Right lobe of liver (tissue), 6 donors: ENCODE measurements at regions not wholly inside any gene's neighbourhood (a gene's known extent, or its start where the extent isn't known, plus 50 kb on each side); places are given as distances from the start of the nearest gene placed in this dataset.

Source experiments
- ATAC-seq, 4 donors: fragments of 200-7000 bp; cut with Tn5 transposase; one replicate each; pipeline ENCODE4 v1.9.1; 2020; ENCODE audit warnings: mild to moderate bottlenecking in 4 of 4, moderate library complexity in 4 of 4
- DNase-seq, 3 donors: peaks; one replicate each; pipeline ENCODE4 v3.0.0-alpha.2; 2020
- H3K27ac ChIP-seq, 3 donors: fragments of 200-600 bp; one replicate each; pipeline ENCODE4 v1.8.0; 2022
- H3K27me3 ChIP-seq, 2 donors: fragments of 200-600 bp; one replicate each; pipeline ENCODE4 v1.8.0; 2022
- H3K36me3 ChIP-seq, 4 donors: fragments of 200-600 bp; sonication (generic) in 1 of 4; one replicate each; pipeline versions ENCODE4 v1.5.1 to v1.8.0; 2017 to 2022; ENCODE audit warnings: control low read depth in 1 of 4
- H3K4me1 ChIP-seq, 4 donors: fragments of 200-600 bp; sonication (generic) in 1 of 4; one replicate each; pipeline versions ENCODE4 v1.5.1 to v1.8.0; 2017 to 2022; ENCODE audit warnings: control low read depth in 1 of 4
- H3K4me3 ChIP-seq, 3 donors: fragments of 200-600 bp; one replicate each; pipeline ENCODE4 v1.8.0; 2022
- H3K9me3 ChIP-seq, 4 donors: fragments of 200-600 bp; sonication (generic) in 1 of 4; one replicate each; pipeline versions ENCODE4 v1.5.1 to v1.8.0; 2017 to 2022; ENCODE audit warnings: control low read depth in 1 of 4
- POLR2A ChIP-seq: fragments of 450-650 bp; IDR thresholded peaks from one replicate; pipeline ENCODE4 v1.6.1; 2017; ENCODE audit warnings: antibody characterized with exemption, mild to moderate bottlenecking
- WGBS: methylation state at CpG from one replicate; pipeline ENCODE4 v1.1.6; 2018; ENCODE audit warnings: low coverage, low lambda C conversion rate; ENCODE audit not compliant: insufficient coverage; ENCODE audit errors: missing lambda C conversion rate; 5-methylcytosine and 5-hydroxymethylcytosine counted together
- intact Hi-C, 2 donors: fragments of 100-400 bp; cut with DNase I; formaldehyde crosslinking; loops; one replicate each; pipeline versions ENCODE4 v1.11.2 to v1.14.1; 2022
- TF ChIP-seq, protein P1 (sequence below), 4 donors: fragments of 200-600 bp in 3 of 4; fragments of 450-650 bp in 1 of 4; IDR thresholded peaks; one replicate each; pipeline versions ENCODE4 v1.5.1 to v1.8.0; 2016 to 2022; ENCODE audit warnings: antibody characterized with exemption in 4 of 4, mild to moderate bottlenecking in 2 of 4
- donor health status: DM: no; HTN: yes; CAD: no.
- donor health status: DM: no; HTN: no; CAD: no.
- donor health status: DM: no; HTN: no; CAD: no.
- donor health status: DM: no; HTN: yes; CAD: no.
- donor health status: DM: no; HTN: yes; CAD: no.

DNA sequence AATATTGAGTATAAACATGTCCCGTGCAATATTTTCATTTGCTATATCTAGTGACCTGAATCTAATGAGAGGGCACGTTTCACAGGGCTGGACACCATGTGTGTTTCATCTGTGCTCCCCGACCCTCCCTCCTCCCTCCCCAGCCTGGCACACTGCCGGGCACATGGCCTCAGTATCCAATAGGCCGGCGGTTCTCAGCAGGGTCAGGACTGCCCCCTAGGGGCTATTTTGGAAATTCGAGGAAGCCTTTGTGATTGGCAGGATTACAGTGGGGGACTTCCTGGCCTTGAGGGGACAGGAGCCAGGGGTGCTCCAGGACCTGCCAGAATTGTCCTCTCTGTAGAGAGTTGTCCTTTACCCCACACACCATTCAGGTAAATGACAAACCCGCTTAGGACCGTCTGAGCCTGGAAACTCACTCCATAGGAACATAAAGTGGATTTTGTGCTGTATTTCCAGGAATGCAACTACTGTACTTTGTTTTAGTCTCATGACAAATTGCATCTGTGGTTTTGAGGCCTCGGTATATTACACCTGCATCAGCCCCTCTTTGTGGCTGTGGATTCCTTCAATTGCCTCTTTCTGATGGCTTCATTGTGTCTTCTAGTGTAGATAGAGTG, 109.5 kb upstream of the SIM2 start:
- 19% methylated on average over 6 of the region's 10 CpGs for WGBS
- H3K4me1 ChIP-seq, result no peaks in the 10 kb centered on the region
- H3K9me3 ChIP-seq, result no peaks in the 10 kb centered on the region
- H3K4me3 ChIP-seq, result no peak overlapping the region
- H3K27ac ChIP-seq, result no peak overlapping the region
- intact Hi-C loops, result loop anchor here (5.0 kb wide), 2 partner anchors 82 to 167 kb away; no protein-coding TSS in a partner anchor
- TF ChIP-seq POLR2A, result no peak
- TF ChIP-seq, protein P1, sequence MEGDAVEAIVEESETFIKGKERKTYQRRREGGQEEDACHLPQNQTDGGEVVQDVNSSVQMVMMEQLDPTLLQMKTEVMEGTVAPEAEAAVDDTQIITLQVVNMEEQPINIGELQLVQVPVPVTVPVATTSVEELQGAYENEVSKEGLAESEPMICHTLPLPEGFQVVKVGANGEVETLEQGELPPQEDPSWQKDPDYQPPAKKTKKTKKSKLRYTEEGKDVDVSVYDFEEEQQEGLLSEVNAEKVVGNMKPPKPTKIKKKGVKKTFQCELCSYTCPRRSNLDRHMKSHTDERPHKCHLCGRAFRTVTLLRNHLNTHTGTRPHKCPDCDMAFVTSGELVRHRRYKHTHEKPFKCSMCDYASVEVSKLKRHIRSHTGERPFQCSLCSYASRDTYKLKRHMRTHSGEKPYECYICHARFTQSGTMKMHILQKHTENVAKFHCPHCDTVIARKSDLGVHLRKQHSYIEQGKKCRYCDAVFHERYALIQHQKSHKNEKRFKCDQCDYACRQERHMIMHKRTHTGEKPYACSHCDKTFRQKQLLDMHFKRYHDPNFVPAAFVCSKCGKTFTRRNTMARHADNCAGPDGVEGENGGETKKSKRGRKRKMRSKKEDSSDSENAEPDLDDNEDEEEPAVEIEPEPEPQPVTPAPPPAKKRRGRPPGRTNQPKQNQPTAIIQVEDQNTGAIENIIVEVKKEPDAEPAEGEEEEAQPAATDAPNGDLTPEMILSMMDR (IDR thresholded peaks at IDR 0.05), result peak; percentile 66 to 77 (median 70)
- ATAC-seq (peak; percentile 92 to 97 (median 96)), DNase-seq (peak; percentile 77 to 86 (median 79))
- H3K36me3 ChIP-seq, result no peaks in the 10 kb centered on the region
- no peaks in the 10 kb centered on the region for H3K27me3 ChIP-seq

DNA sequence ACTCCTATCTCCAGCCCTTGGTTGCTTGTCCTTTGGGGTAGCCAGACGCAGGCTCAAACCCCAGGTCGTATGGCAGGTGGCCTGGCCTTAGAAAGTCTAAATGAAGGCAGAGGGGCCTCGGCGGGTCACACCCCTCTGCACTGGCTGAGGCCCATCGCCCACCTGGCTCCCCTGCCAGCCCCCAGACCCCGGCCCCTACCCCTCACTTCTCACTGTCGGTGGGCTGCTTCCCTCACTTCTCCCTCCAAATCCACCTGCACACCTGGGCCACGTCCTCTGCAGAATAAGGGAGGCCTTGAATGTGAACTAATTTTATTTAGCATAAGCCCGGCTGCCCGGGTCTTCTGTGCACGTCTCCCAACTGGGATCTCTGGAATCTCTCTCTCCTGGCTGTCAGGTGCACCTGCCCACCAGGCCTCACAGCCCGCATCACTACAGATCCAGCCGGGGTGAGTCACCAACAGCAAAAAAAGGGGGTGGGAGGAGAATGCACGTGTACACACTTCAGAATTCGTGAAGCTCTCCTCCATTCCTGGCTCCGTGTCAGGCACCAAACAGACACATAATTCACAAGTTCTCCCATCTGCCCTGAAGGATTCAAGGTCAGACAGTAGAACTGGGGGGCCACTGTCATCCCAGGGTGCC, 107.5 kb upstream of the SIM2 start:
- intact Hi-C loops, result loop anchor here (5.0 to 10.0 kb wide), 2 partner anchors 84 to 167 kb away; no protein-coding TSS in a partner anchor
- no peak for ATAC-seq

DNA sequence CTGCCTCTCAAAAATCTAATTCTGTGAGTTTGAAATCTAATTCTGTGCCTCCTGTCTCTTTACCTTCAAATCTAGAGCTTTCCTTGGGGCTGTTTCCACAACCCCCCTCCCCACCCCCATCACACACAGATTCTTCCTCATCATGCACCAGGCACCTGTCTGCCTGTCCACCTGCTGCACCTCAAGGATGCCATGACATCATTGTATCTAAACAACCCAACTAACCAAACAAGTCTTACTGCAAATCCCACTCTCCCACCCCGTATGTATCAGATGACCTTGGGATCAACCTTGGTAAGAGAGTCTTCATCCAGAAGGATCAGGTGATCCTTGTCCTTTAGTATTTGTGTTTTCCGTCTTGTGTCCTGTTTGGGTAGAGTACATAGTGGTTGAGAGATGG, 102.7 kb upstream of the SIM2 start:
- no peak overlapping the region for H3K27ac ChIP-seq
- ATAC-seq (no peak), DNase-seq (no peak)
- no peaks in the 10 kb centered on the region for H3K36me3 ChIP-seq
- TF ChIP-seq, protein P1 (IDR thresholded peaks at IDR 0.05), result no peak
- no peak for TF ChIP-seq POLR2A
- H3K9me3 ChIP-seq, result no peaks in the 10 kb centered on the region
- no peak overlapping the region for H3K4me3 ChIP-seq
- 71% methylated on average over 2 of the region's 2 CpGs for WGBS
- H3K4me1 ChIP-seq, result no peaks in the 10 kb centered on the region
- H3K27me3 ChIP-seq, result no peaks in the 10 kb centered on the region
- intact Hi-C loops, result loop anchor here in 1 of 2 donors (10.0 kb wide), 1 partner anchor 171 kb away; no protein-coding TSS in a partner anchor

More for the DNA sequence above, 107.5 kb upstream of the SIM2 start:
- Histone ChIP-seq H3K9me3 (no peaks in the 10 kb centered on the region), H3K4me3 (no peak overlapping the region), H3K36me3 (no peaks in the 10 kb centered on the region), H3K27me3 (no peaks in the 10 kb centered on the region), H3K4me1 (no peaks in the 10 kb centered on the region), H3K27ac (no peak overlapping the region)
- TF ChIP-seq POLR2A, result no peak
- TF ChIP-seq, protein P1 (IDR thresholded peaks at IDR 0.05), result no peak
- DNase-seq, result no peak
- WGBS, result 75% methylated on average over 6 of the region's 16 CpGs

DNA sequence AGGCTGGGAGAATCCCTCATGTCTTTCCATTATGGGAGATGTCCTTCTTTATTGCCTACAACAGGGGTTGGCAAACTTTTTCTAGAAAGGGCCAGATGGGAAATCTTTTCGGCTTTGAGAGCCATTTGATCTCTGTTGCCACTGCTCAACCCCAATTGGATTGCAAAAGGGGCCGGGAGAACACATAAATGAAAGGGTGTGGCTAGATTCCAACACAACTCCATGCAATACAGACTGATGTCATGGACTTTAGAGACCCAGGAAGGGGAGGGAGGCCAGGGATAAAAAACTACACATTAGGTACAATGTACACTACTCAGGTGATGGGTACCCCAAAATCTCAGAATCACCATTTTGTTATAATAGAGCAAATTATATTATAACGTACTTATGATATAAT, 97.6 kb upstream of the SIM2 start:
- no peak overlapping the region for H3K27ac ChIP-seq
- H3K4me3 ChIP-seq, result no peak overlapping the region
- H3K36me3 ChIP-seq, result no peaks in the 10 kb centered on the region
- TF ChIP-seq POLR2A, result no peak
- TF ChIP-seq, protein P1 (IDR thresholded peaks at IDR 0.05), result no peak
- no peaks in the 10 kb centered on the region for H3K4me1 ChIP-seq
- DNase-seq (no peak), ATAC-seq (no peak)
- no peaks in the 10 kb centered on the region for H3K9me3 ChIP-seq
- no peaks in the 10 kb centered on the region for H3K27me3 ChIP-seq
- intact Hi-C loops, result no loop called here
- WGBS, result 66% methylated on average over 3 of the region's 3 CpGs
